GM18951 (cell line): ENCODE measurements at regions not wholly inside any gene's neighbourhood (a gene's known extent, or its start where the extent isn't known, plus 50 kb on each side); places are given as distances from the start of the nearest gene placed in this dataset.

Source experiments
- POLR2A ChIP-seq: IDR thresholded peaks from 4 replicates; pipeline ENCODE4 v1.6.1; 2011; ENCODE audit warnings: mild to moderate bottlenecking; ENCODE audit not compliant: insufficient read length, insufficient read depth; ENCODE audit errors: extremely low read depth
- in situ Hi-C: fragments of 300-500 bp; cut with MboI; formaldehyde crosslinking; loops from one replicate; pipeline ENCODE4 v1.12.0; 2022; ENCODE audit warnings: low sequenced_read_pairs, mixed read lengths, inconsistent platforms; ENCODE audit not compliant: unreplicated experiment

DNA sequence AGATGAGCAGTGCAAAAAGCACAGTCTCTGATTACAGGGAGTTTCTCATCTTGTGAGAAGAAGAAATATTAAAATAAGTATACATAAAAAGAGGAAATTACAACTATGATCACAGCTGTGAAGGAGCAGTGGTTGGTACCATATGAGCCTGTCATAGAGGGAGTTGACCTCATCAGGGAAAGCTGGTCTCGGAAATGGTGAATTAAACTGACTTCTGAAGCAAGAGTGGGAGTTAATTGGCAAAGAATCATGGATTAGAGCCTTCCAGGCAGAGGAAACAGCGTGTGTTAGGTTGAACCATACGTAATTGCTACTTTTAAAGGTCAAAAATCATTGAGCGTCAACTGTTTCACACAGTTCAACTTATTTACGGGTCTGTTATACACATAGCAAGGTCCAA lies 539.1 kb downstream of the EDEM1 start:
- TF ChIP-seq POLR2A, result no peak
- in situ Hi-C loops, result no loop called here

DNA sequence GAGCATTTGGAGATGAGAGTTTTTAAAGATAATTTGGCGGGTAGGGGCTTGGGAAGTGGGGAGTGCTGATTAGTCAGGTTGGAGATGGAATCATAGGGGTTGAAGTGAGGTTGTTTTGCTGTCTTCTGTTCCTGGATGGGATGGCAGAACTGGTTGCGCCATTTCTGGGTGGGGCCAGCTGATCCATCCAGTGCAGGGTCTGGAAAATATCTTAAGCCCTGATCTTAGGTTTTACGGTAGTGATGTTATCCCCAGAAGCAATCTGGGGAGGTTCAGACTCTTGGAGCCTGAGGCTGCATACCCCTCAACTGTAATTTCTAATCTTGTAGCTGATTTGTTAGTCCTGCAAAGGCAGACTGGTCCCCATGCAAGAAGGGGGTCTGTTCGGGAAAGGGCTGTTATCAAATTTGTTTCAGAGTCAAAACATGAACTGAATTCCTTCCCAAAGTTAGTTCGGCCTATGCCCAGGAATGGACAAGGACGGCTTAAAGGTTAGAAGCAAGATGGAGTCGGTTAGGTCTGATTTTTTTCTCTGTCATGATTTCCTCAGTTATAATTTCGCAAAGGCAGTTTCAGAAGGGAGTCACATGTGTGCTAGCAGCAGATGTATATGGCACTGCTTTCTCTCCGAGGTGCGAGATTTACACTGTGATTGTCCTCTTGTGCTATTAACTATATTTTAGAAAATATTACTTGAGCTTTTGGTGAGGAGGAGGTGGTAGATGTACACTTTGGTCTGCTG lies 540.4 kb downstream of the EDEM1 start:
- in situ Hi-C loops, result no loop called here
- TF ChIP-seq POLR2A, result no peak

DNA sequence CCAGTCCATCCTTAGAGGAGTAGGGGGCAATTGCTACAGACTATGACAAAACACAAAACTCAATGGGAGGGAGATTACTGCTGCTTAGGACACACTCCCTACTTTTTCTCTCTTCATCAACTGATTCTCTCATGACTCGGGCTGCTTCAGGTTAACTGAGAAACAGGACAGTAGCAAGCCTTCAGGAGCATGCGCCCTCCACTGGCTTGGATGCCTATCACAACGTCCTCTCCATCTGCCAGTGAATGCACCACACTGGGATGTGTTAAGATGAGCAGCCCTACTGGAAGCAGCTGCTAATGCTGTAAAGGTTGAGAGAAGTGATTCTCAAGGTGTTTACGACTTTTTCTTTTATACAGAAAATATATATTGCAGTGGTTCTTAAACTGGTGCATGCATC lies 542.3 kb downstream of the EDEM1 start:
- in situ Hi-C loops, result no loop called here
- no peak for TF ChIP-seq POLR2A

DNA sequence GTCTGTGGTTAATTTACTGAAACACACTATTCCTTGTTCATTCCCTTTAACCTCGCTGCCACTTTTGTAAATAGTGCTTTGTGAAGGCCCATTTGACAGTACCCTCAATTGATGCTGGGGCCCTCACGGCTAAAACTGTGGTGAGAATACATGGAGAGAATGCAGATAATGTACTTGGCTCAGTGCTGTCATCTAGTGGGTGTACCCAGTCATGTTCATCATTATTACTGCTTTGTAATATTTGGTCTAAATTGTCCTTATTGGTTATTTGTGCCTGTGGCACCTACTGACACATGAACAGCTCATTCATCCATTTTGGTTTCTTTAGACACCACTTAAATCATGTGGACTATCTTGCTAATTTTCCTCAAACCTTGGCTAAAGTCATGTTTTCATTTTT lies 543.6 kb downstream of the EDEM1 start:
- in situ Hi-C loops, result no loop called here

DNA sequence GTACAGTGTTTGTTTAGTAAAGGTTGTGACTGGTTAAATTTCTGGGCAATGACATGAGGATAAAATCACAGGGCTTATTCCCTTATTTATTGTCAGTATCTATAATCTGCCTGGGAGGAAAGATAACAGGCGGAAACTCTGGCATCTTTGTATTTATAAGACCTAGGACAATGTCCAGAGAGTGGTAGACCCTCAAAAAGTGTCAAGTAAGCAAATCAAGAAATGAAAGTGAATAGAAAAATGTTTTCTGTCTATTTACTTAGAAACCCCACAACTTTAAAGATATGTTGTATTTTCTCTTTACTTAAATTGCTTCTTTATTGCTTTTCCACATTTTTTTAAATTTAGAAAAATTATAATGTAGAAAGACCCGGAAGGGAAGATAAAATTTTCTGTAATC lies 544.6 kb downstream of the EDEM1 start:
- no peak for TF ChIP-seq POLR2A
- in situ Hi-C loops, result no loop called here

More for the DNA sequence above, 543.6 kb downstream of the EDEM1 start:
- TF ChIP-seq POLR2A, result no peak

DNA sequence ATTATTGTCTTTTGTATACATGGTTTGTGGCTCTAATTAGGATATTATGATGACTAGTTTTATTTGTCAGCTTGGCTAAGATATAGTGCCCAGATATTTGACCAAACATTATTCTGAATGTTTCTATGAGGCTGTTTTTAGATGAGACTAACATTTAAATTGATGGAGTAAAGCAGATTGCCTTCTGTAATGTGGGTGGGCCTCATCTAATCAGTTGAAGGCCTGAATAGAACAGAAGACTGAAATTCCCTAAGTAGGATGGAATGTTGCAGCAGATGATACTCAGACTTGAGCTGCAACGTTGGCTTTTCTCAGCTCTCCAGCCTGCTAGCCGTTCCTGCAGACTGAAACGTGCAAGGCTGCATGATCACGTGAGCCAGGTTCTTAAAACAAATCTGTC lies 546.5 kb downstream of the EDEM1 start:
- no peak for TF ChIP-seq POLR2A
- in situ Hi-C loops, result no loop called here

DNA sequence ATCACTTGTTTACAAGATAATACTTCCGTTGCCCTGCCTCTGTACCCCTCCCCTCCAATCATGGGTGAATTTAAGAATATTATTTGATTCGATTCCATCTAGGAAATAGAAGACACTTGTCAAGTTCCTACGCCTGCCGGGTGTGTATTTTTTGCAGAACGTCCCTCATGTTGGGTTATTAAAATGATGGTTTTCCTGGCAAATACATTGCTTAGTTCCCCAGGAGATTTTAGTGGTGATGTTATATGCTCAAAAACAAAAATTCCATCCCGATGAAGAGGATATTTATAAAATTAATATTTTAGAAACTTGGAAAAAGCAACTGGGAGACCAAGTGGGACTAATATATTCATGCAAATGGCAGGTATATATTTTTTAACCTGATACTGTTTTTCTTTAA lies 548.4 kb downstream of the EDEM1 start:
- in situ Hi-C loops, result no loop called here
- TF ChIP-seq POLR2A, result no peak

DNA sequence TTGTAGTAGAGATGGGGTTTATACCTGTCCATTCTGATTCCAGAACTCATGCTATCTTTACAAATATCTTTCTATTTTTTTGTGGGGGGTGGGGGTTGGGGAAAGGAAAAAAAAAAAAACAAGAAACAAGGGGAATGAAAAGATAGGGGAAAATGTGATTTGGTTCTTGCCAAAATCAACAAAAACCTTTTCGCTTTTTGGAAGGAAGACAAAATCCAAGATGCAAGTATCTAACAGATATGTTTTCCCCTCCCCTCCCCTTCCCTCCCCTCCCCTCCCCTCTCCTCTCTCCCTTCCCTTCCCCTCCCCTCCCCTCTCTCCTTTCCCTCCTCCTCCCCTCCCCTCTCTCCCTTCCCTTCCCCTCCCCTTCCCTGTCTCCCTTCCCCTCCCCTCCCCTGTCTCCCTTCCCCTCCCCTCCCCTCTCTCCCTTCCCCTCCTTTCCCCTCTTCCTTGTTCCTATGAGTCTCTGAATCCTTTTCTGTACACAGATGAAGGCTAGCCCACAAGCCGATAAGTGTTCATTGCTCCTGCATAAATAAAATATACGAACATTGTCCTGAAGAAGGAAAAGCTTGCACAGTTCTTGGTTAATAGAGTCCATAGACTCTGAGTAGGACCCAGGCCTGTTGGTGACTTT lies 551.9 kb downstream of the EDEM1 start:
- TF ChIP-seq POLR2A, result no peak
- in situ Hi-C loops, result no loop called here

DNA sequence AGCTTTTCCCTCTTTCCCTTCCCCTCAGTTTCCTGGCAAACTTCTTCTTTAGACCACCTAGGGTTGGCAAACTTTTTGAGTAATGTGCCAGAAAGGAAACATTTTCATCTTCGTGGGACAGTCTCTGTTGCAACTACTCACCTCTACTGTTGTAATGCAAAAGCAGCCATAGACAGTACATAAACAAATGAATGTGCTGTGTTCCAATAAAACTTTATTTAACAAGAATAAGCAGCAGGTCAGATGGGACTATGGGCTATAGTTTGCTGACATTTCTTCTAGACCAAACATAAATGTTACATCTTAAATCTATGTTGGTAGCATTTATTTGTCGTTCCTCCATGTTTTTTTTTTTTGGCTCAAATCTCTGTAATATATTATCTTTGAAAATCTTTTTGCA lies 552.4 kb downstream of the EDEM1 start:
- in situ Hi-C loops, result no loop called here
- TF ChIP-seq POLR2A, result no peak

DNA sequence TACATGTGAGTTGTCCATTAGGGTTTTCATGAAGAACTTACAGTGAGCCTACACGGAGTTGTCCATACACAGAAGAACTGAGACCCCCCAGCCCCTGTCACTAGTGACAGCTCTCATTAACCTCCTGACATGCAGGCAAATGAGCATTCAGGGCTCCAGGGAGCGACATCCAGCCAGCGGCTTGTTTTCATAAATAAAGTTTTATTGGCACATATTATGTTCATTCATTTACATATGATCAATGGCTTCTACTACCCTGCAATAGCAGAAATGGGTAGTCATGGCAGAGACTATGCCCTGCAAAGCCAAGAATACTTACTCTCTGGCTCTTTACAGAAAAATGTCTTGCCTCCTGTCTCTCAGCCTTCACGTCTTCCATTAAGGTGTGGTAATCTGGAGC lies 553.5 kb downstream of the EDEM1 start:
- in situ Hi-C loops, result no loop called here
- no peak for TF ChIP-seq POLR2A

DNA sequence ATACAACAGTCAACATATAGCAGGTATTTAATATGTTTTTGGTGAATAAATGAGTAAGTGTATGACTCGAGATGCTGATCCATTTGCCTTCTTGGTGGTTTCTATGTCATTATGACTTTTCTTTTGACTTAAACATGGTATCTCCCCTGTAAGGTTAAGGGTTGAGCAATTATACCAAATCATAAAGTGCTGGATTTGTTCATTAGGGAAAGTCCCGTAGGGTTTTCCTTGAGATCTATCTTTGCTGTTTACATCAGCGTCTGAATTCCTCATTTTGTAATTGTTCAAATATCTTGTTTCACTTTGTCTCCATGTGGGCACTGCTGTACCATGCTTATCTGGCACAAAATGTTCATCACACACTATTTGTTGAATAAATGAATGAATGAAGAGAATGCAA lies 562.6 kb downstream of the EDEM1 start:
- no peak for TF ChIP-seq POLR2A
- in situ Hi-C loops, result no loop called here

DNA sequence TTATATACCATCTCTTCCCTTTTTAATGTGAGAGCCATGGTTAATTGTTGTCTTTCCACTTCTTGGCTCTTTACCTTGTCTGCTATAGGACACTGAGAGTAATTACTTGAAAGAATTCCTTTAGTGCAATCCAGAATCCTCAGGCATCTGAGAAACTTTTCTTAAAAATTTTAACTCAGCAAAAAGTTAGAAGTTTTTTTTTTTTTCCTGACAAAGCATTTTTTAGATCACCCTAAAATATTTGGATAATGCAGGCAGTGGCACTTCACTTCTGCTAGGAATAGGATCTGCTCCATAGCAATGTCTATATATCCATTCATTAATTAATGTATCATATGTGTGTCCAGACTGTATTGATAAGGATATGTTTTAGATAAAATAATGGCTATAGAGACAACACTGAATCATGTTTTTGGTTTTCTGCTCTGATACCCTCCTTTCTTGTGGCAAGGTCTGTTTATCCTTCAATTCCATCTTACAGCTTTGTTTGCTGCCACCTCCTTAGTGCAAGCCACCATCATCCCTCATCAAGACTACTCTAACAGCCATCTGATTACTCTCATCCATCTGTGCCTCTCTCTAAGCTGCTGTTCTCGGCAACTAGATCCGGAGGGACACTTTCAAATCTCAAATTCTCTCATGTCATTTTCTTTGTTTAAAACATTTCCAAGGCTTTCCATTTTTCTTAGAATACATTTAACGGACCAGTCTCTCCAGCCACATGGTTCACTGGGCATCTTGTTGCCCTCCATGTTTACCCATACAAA lies 563.5 kb downstream of the EDEM1 start:
- in situ Hi-C loops, result no loop called here
- TF ChIP-seq POLR2A, result no peak

DNA sequence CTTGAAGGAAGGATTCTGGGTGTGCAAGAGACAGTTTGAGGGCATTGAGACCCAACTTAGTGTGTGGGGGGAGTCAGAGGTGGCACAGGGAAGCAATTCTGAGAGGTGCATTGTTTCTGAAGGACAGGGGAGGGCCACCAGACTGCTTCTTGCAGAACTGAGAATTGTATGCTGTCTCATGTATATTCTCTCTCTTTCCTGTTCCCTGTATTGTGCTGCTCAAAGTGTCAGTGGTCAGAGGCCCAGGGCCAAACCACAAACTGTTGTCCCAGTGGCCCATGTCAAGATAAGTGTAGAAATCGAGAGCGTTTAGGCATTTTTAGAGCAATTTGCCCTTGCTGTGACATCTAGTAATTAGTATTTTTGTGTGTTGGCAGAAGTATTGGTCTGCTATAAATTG lies 567.1 kb downstream of the EDEM1 start:
- in situ Hi-C loops, result no loop called here
- no peak for TF ChIP-seq POLR2A

DNA sequence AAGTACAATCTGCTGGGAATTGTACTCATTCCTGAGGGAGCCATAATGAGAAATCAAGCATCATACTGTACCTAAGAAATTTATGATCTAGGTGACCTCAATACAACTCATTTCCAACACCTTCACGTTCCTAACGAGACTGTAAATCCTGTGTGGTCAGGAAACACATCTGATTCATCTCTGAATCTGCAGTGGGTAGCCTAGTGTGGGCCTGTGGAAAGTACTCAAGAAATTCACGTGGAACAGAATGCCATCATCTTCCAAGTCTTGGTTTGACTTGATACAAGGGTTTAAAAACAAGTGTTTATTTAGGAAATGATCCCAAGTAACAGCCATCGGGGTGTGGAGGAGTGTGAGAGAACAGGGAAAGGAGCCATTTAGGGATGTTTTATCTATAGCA lies 568.9 kb downstream of the EDEM1 start:
- TF ChIP-seq POLR2A, result no peak
- in situ Hi-C loops, result no loop called here

DNA sequence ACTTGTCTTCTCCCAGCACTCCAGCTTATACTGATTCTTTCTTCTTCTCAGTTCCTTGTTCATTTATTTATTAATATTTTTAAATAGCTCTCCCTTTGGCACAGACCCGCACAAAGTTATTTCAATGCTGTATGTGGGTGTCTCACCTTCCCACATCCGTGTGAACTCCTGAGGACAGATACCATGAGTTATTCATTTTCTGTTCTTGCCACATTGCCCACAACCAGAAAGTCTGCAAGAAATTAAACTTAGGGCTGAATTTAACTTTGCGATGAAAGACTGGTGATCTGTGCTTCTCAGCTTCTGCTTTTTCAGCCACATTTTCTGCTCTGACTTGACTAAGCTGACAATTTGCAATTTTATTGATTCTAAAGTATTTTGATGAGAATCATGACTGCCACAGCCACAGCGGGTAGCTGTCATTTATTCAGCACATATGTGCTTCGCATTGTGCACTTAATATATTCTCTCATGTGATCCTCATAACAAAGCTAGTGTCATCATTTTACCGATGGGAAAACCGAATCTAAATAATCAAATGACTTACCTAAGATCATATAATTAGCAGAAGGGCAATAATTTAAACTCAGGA lies 569.8 kb downstream of the EDEM1 start:
- no peak for TF ChIP-seq POLR2A
- in situ Hi-C loops, result no loop called here
